ENCODE measurements at regions not wholly inside any gene's neighbourhood (a gene's known extent, or its start where the extent isn't known, plus 50 kb on each side); places are given as distances from the start of the nearest gene placed in this dataset.

GRCh38 chr14:106003351-106003750 lies 477.0 kb downstream of the TMEM121 start:
- TF ChIP-seq POLR2AphosphoS5 (IDR thresholded peaks at IDR 0.05; ENCODE audit: borderline replicate concordance, low read depth, low read length), result no peak
- no peak for TF ChIP-seq FOXP2 (optimal IDR thresholded peaks at IDR 0.05; ENCODE audit: control extremely low read depth, extremely low read length, insufficient read depth)

Measured in SK-N-MC (cell line).